ENCODE measurements at regions not wholly inside any gene's neighbourhood (a gene's known extent, or its start where the extent isn't known, plus 50 kb on each side); places are given as distances from the start of the nearest gene placed in this dataset.

DNA sequence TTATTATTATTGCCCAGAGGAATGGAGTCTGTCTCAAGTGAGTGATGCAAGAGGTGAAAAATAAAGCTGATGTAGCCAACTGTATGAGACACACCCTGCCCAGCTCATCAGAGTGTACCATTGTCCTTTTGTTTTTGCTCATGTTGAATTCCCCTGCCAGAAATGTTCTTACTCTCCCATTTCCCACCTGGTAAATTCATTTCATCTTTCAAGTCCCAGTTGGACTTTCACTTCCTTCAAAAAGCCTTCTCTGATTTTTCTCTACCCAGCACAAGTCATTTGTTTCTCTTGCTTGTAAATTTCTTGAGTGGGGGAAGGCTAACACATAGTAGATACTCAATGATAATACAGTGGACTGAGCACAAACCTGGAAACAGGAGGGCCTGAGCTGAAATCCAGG lies 394.5 kb upstream of the ZNF462 start:
- TF ChIP-seq NFYB (CRISPR knock-in tag; conservative IDR thresholded peaks at IDR 0.05; ENCODE audit: low read depth) (no peak), NR2C2 (CRISPR knock-in tag; IDR thresholded peaks at IDR 0.05) (no peak), ZNF396 (CRISPR knock-in tag; IDR thresholded peaks at IDR 0.05; ENCODE audit: borderline replicate concordance) (no peak), ZNF416 (CRISPR knock-in tag; IDR thresholded peaks at IDR 0.05) (no peak), GABPB1 (CRISPR knock-in tag; IDR thresholded peaks at IDR 0.05) (no peak), CREB1 (CRISPR knock-in tag; IDR thresholded peaks at IDR 0.05) (no peak)
- TF ChIP-seq, protein P1, sequence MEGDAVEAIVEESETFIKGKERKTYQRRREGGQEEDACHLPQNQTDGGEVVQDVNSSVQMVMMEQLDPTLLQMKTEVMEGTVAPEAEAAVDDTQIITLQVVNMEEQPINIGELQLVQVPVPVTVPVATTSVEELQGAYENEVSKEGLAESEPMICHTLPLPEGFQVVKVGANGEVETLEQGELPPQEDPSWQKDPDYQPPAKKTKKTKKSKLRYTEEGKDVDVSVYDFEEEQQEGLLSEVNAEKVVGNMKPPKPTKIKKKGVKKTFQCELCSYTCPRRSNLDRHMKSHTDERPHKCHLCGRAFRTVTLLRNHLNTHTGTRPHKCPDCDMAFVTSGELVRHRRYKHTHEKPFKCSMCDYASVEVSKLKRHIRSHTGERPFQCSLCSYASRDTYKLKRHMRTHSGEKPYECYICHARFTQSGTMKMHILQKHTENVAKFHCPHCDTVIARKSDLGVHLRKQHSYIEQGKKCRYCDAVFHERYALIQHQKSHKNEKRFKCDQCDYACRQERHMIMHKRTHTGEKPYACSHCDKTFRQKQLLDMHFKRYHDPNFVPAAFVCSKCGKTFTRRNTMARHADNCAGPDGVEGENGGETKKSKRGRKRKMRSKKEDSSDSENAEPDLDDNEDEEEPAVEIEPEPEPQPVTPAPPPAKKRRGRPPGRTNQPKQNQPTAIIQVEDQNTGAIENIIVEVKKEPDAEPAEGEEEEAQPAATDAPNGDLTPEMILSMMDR (IDR thresholded peaks at IDR 0.05), result no peak
- TF ChIP-seq, protein P2, sequence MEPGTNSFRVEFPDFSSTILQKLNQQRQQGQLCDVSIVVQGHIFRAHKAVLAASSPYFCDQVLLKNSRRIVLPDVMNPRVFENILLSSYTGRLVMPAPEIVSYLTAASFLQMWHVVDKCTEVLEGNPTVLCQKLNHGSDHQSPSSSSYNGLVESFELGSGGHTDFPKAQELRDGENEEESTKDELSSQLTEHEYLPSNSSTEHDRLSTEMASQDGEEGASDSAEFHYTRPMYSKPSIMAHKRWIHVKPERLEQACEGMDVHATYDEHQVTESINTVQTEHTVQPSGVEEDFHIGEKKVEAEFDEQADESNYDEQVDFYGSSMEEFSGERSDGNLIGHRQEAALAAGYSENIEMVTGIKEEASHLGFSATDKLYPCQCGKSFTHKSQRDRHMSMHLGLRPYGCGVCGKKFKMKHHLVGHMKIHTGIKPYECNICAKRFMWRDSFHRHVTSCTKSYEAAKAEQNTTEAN (CRISPR knock-in tag; IDR thresholded peaks at IDR 0.05), result no peak

Measured in WTC11 (cell line).